ENCODE measurements at regions not wholly inside any gene's neighbourhood (a gene's known extent, or its start where the extent isn't known, plus 50 kb on each side); places are given as distances from the start of the nearest gene placed in this dataset.

DNA sequence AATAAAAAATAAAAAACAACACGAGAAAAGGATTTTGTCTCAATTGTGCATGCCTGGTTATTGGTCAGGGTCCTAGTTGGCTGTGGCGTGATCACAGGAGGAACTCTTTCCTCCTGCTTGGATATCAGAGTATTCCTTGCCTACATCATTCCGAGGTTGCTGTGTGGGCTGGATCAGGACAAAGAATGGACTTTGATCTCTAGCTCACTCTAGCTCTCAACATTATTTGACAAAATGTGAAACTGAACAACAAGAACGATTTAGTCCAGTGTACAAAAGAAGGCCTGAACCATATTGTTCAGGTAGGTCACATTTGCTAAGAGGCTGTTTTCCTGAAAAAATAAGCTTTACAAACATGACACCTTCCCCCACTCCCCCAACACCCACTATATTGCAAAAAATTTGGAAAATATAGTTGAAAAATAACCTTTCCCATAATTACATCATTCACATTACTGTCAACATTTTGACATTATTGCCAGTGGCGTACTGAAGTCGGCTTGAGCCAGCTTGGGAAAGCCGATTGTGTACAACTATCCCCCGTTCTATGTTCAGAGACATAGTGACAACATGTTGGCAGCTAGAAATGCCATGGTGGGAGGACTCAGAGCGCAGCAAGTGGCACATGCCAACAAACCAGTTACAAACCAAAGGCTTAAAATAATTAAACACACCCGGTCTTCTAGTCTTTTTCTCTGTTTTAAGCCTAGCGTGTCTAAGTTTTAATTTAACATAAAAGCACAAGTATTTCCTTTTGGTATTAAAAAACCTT lies 179.0 kb downstream of the LPIN1 start:
- no peaks in the 10 kb centered on the region for H3K9me2 ChIP-seq (ENCODE audit: insufficient read depth)
- BruUV-seq (replicated peaks) = no TSS peak
- RAD21 ChIA-PET (ENCODE audit: low non-redundant PET in 1 of 2, low total read pairs in 2 of 2, uncharacterized antibody in 2 of 2, unreplicated experiment in 2 of 2) = no interaction called here
- CTCF ChIA-PET = no interaction called here
- H3K79me2 ChIP-seq (ENCODE audit: insufficient read depth, low read length) = no peaks in the 10 kb centered on the region
- no peaks in the 10 kb centered on the region; the same call in 1 of the 2 replicates for H3K27me3 ChIP-seq (ENCODE audit: insufficient read depth, low read length)
- H3K36me3 ChIP-seq (ENCODE audit: control insufficient read depth in 1 of 2, insufficient read depth in 2 of 2, low read length in 2 of 2) = no peaks in the 10 kb centered on the region
- no peak overlapping the region for H3K9ac ChIP-seq (ENCODE audit: low read length)
- H3K4me3 ChIP-seq (replicated peaks in 1 of 2; ENCODE audit: low read depth in 1 of 2, low read length in 2 of 2) = no peak overlapping the region
- no peaks in the 10 kb centered on the region for H3K4me1 ChIP-seq (ENCODE audit: control insufficient read depth in 1 of 2, insufficient read depth in 2 of 2, low read length in 2 of 2)
- DNase-seq (ENCODE audit: low read depth, low spot score) (no peak), ATAC-seq (no peak)
- POLR2A ChIA-PET = no interaction called here
- H3K4me2 ChIP-seq (ENCODE audit: low read length) = no peak overlapping the region
- intact Hi-C loops (cut with micrococcal nuclease) = no loop called here
- no peaks in the 10 kb centered on the region for H4K20me1 ChIP-seq (ENCODE audit: insufficient read depth)
- TF ChIP-seq EGR1 (IDR thresholded peaks at IDR 0.05; ENCODE audit: low read depth) (no peak), SIN3A (IDR thresholded peaks at IDR 0.05; ENCODE audit: low read depth) (no peak), TCF7L2 (IDR thresholded peaks at IDR 0.05; ENCODE audit: borderline replicate concordance, extremely low read depth, insufficient read depth, insufficient read length) (no peak), CBX3 (IDR thresholded peaks at IDR 0.05; ENCODE audit: low read depth) (no peak), ZFX (IDR thresholded peaks at IDR 0.05) (no peak), ZNF274 (IDR thresholded peaks at IDR 0.05; ENCODE audit: low read depth, low read length) (no peak), POLR2AphosphoS5 (IDR thresholded peaks at IDR 0.05; ENCODE audit: low read depth, low read length) (no peak), CEBPB (IDR thresholded peaks at IDR 0.05; ENCODE audit: low read depth) (no peak), YY1 (IDR thresholded peaks at IDR 0.05; ENCODE audit: extremely low read depth, insufficient replicate concordance, low read depth, low read length) (no peak), EZH2 (IDR thresholded peaks at IDR 0.05) (no peak), FOSL1 (IDR thresholded peaks at IDR 0.05; ENCODE audit: low read depth) (no peak), SP1 (IDR thresholded peaks at IDR 0.05; ENCODE audit: low read depth) (no peak), SRF (IDR thresholded peaks at IDR 0.05; ENCODE audit: low read depth) (no peak), EZH2phosphoT487 (IDR thresholded peaks at IDR 0.05; ENCODE audit: borderline replicate concordance) (no peak)
- TF ChIP-seq, protein P1, sequence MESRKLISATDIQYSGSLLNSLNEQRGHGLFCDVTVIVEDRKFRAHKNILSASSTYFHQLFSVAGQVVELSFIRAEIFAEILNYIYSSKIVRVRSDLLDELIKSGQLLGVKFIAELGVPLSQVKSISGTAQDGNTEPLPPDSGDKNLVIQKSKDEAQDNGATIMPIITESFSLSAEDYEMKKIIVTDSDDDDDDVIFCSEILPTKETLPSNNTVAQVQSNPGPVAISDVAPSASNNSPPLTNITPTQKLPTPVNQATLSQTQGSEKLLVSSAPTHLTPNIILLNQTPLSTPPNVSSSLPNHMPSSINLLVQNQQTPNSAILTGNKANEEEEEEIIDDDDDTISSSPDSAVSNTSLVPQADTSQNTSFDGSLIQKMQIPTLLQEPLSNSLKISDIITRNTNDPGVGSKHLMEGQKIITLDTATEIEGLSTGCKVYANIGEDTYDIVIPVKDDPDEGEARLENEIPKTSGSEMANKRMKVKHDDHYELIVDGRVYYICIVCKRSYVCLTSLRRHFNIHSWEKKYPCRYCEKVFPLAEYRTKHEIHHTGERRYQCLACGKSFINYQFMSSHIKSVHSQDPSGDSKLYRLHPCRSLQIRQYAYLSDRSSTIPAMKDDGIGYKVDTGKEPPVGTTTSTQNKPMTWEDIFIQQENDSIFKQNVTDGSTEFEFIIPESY (IDR thresholded peaks at IDR 0.05; ENCODE audit: extremely low read depth, insufficient replicate concordance, low read length) = no peak
- TF ChIP-seq, protein P2, sequence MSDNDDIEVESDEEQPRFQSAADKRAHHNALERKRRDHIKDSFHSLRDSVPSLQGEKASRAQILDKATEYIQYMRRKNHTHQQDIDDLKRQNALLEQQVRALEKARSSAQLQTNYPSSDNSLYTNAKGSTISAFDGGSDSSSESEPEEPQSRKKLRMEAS (IDR thresholded peaks at IDR 0.05) = no peak
- TF ChIP-seq, protein P3, sequence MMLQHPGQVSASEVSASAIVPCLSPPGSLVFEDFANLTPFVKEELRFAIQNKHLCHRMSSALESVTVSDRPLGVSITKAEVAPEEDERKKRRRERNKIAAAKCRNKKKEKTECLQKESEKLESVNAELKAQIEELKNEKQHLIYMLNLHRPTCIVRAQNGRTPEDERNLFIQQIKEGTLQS (IDR thresholded peaks at IDR 0.05) = no peak
- TF ChIP-seq, protein P4, sequence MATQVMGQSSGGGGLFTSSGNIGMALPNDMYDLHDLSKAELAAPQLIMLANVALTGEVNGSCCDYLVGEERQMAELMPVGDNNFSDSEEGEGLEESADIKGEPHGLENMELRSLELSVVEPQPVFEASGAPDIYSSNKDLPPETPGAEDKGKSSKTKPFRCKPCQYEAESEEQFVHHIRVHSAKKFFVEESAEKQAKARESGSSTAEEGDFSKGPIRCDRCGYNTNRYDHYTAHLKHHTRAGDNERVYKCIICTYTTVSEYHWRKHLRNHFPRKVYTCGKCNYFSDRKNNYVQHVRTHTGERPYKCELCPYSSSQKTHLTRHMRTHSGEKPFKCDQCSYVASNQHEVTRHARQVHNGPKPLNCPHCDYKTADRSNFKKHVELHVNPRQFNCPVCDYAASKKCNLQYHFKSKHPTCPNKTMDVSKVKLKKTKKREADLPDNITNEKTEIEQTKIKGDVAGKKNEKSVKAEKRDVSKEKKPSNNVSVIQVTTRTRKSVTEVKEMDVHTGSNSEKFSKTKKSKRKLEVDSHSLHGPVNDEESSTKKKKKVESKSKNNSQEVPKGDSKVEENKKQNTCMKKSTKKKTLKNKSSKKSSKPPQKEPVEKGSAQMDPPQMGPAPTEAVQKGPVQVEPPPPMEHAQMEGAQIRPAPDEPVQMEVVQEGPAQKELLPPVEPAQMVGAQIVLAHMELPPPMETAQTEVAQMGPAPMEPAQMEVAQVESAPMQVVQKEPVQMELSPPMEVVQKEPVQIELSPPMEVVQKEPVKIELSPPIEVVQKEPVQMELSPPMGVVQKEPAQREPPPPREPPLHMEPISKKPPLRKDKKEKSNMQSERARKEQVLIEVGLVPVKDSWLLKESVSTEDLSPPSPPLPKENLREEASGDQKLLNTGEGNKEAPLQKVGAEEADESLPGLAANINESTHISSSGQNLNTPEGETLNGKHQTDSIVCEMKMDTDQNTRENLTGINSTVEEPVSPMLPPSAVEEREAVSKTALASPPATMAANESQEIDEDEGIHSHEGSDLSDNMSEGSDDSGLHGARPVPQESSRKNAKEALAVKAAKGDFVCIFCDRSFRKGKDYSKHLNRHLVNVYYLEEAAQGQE (IDR thresholded peaks at IDR 0.05; ENCODE audit: low read depth) = no peak
- TF ChIP-seq, protein P5, sequence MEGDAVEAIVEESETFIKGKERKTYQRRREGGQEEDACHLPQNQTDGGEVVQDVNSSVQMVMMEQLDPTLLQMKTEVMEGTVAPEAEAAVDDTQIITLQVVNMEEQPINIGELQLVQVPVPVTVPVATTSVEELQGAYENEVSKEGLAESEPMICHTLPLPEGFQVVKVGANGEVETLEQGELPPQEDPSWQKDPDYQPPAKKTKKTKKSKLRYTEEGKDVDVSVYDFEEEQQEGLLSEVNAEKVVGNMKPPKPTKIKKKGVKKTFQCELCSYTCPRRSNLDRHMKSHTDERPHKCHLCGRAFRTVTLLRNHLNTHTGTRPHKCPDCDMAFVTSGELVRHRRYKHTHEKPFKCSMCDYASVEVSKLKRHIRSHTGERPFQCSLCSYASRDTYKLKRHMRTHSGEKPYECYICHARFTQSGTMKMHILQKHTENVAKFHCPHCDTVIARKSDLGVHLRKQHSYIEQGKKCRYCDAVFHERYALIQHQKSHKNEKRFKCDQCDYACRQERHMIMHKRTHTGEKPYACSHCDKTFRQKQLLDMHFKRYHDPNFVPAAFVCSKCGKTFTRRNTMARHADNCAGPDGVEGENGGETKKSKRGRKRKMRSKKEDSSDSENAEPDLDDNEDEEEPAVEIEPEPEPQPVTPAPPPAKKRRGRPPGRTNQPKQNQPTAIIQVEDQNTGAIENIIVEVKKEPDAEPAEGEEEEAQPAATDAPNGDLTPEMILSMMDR (IDR thresholded peaks at IDR 0.05 in 2 of 3, conservative IDR thresholded peaks at IDR 0.05 in 1 of 3; ENCODE audit: borderline replicate concordance in 1 of 3, insufficient read depth in 1 of 3, low read depth in 2 of 3, low read length in 2 of 3) = no peak
- H2AFZ ChIP-seq (ENCODE audit: low read depth, low read length, poor library complexity, severe bottlenecking) = no peak overlapping the region
- H3K9me3 ChIP-seq (ENCODE audit: control insufficient read depth in 1 of 2, insufficient read depth in 1 of 2, low read depth in 1 of 2, low read length in 2 of 2) = no peaks in the 10 kb centered on the region
- no peak overlapping the region for H3K27ac ChIP-seq (ENCODE audit: low read depth, low read length)
